Keratinocyte (primary cell): ENCODE measurements at regions not wholly inside any gene's neighbourhood (a gene's known extent, or its start where the extent isn't known, plus 50 kb on each side); places are given as distances from the start of the nearest gene placed in this dataset.

Source experiments
- DNase-seq: peaks from one replicate; pipeline ENCODE4 v3.0.0-alpha.2; 2011; ENCODE audit warnings: low read depth, missing footprints, low spot score
- FAIRE-seq: peaks from 2 replicates; lab custom pipeline; 2011; peaks lifted over from hg19 to GRCh38; lab: Jason Lieb, UNC
- H2AFZ ChIP-seq: 2 replicates; pipeline ENCODE4 v1.6.0; 2012; ENCODE audit warnings: low read length, control low read depth, inconsistent platforms; ENCODE audit not compliant: control insufficient read depth
- H3K27ac ChIP-seq: 2 replicates; pipeline ENCODE4 v1.5.1; 2011; ENCODE audit warnings: low read length; ENCODE audit not compliant: control insufficient read depth, insufficient read depth
- H3K27me3 ChIP-seq: 3 replicates; pipeline ENCODE4 v1.6.0; 2011; ENCODE audit warnings: low read length; ENCODE audit not compliant: control insufficient read depth, insufficient read depth; ENCODE audit errors: extremely low read depth
- H3K36me3 ChIP-seq, 2 experiments: 2 replicates in 1 of 2; 3 replicates in 1 of 2; pipeline ENCODE4 v1.5.1; 2011; ENCODE audit warnings: low read length in 2 of 2, mild to moderate bottlenecking in 1 of 2; ENCODE audit not compliant: control insufficient read depth in 2 of 2, insufficient read depth in 2 of 2; ENCODE audit errors: extremely low read depth in 1 of 2
- H3K4me1 ChIP-seq: 3 replicates; pipeline ENCODE4 v1.5.1; 2011; ENCODE audit warnings: low read length; ENCODE audit not compliant: control insufficient read depth, insufficient read depth; ENCODE audit errors: extremely low read depth
- H3K4me2 ChIP-seq: 3 replicates; pipeline ENCODE4 v1.6.0; 2011; ENCODE audit warnings: low read depth, low read length; ENCODE audit not compliant: control insufficient read depth, insufficient read depth; ENCODE audit errors: extremely low read depth
- H3K4me3 ChIP-seq, 3 experiments: fragments of 200-600 bp in 1 of 3; sonication (generic) in 1 of 3; 2 replicates in 2 of 3; 3 replicates in 1 of 3; pipeline ENCODE4 v1.5.1; 2011 to 2016; ENCODE audit warnings: low read length in 3 of 3, mild to moderate bottlenecking in 3 of 3, control low read depth in 2 of 3, inconsistent platforms in 1 of 3, low read depth in 1 of 3, mixed read lengths in 1 of 3, mixed run types in 1 of 3, moderate library complexity in 1 of 3; ENCODE audit not compliant: control insufficient read depth in 2 of 3, insufficient read depth in 2 of 3; ENCODE audit errors: extremely low read depth in 1 of 3
- H3K79me2 ChIP-seq: 2 replicates; pipeline ENCODE4 v1.6.0; 2012; ENCODE audit warnings: low read length; ENCODE audit not compliant: control insufficient read depth, insufficient read depth
- H3K9ac ChIP-seq: 3 replicates; pipeline ENCODE4 v1.6.0; 2011; ENCODE audit warnings: low read length; ENCODE audit not compliant: control insufficient read depth, insufficient read depth; ENCODE audit errors: extremely low read depth
- H3K9me1 ChIP-seq: 3 replicates; pipeline ENCODE4 v1.6.0; 2011; ENCODE audit warnings: low read length; ENCODE audit not compliant: control insufficient read depth, insufficient read depth; ENCODE audit errors: extremely low read depth
- H3K9me3 ChIP-seq: 2 replicates; pipeline ENCODE4 v1.5.1; 2012; ENCODE audit warnings: low read depth, low read length; ENCODE audit not compliant: control insufficient read depth
- H4K20me1 ChIP-seq: 3 replicates; pipeline ENCODE4 v1.6.0; 2011; ENCODE audit warnings: low read length; ENCODE audit not compliant: control insufficient read depth, insufficient read depth; ENCODE audit errors: extremely low read depth
- EZH2 ChIP-seq: IDR thresholded peaks from one replicate; pipeline ENCODE4 v1.6.1; 2012; ENCODE audit warnings: inconsistent platforms, mild to moderate bottlenecking, low read length, moderate library complexity
- dilution Hi-C: fragments of 300-500 bp; cut with MboI; formaldehyde crosslinking; loops from one replicate; pipeline ENCODE4 v1.7.0; 2020; ENCODE audit warnings: low sequenced_read_pairs; ENCODE audit not compliant: extremely low pct_ligation_motif_present
- TF ChIP-seq, protein P1 (sequence below), 3 experiments: IDR thresholded peaks in 1 of 3; conservative IDR thresholded peaks in 1 of 3; optimal IDR thresholded peaks in 1 of 3; 2 replicates in 2 of 3; 3 replicates in 1 of 3; pipeline versions ENCODE3 to v1.5.1; 2011; ENCODE audit warnings: low read length in 3 of 3, mild to moderate bottlenecking in 3 of 3, moderate library complexity in 2 of 3, control low read depth in 1 of 3, inconsistent platforms in 1 of 3; ENCODE audit not compliant: insufficient read depth in 2 of 3; ENCODE audit errors: extremely low read depth in 1 of 3

DNA sequence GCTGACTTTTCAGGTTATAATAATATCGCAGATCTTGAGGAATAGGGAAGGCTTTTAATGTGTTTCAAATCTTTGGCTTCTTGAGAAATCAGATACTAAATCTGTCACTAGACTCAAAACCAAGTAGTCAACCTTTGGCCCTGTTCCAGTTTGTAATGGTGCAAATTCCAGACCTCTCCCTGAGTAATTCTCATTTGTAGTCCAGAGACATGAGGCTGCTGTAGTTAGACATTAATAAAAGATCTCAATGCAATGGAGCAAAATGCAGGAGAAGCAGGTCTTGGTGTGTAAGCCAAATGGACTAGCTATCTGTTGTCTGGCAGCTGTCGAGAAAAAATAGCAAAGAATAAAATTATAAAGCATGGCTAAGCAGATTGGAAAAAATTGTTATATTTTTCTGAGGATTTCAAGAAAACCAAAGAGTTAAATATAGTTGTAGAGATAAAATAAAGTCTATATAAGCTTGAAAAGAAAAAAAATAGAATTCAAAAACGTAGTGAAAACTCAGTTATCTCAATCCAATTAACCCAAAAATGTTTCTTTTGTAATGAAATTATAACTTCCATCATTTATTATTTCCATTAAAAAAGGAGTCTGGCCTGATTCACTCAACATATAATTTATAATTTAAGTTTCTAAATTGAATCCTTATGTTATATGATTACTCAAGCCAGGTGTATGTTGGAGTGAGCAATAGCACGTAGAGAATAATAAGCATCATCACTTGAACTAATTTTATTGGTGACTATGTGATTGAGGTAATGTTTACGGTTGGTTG lies 161.5 kb upstream of the ADGRB3 start:
- Histone ChIP-seq H3K9me1 (no peaks in the 10 kb centered on the region), H3K9ac (no peak overlapping the region), H3K36me3 (no peaks in the 10 kb centered on the region), H2AFZ (no peak overlapping the region), H3K27ac (no peak overlapping the region), H3K4me3 (no peak overlapping the region), H4K20me1 (no peaks in the 10 kb centered on the region), H3K27me3 (no peaks in the 10 kb centered on the region), H3K9me3 (no peaks in the 10 kb centered on the region), H3K4me1 (no peaks in the 10 kb centered on the region), H3K79me2 (no peaks in the 10 kb centered on the region), H3K4me2 (no peak overlapping the region)
- dilution Hi-C loops, result no loop called here
- TF ChIP-seq EZH2, result no peak
- TF ChIP-seq, protein P1, sequence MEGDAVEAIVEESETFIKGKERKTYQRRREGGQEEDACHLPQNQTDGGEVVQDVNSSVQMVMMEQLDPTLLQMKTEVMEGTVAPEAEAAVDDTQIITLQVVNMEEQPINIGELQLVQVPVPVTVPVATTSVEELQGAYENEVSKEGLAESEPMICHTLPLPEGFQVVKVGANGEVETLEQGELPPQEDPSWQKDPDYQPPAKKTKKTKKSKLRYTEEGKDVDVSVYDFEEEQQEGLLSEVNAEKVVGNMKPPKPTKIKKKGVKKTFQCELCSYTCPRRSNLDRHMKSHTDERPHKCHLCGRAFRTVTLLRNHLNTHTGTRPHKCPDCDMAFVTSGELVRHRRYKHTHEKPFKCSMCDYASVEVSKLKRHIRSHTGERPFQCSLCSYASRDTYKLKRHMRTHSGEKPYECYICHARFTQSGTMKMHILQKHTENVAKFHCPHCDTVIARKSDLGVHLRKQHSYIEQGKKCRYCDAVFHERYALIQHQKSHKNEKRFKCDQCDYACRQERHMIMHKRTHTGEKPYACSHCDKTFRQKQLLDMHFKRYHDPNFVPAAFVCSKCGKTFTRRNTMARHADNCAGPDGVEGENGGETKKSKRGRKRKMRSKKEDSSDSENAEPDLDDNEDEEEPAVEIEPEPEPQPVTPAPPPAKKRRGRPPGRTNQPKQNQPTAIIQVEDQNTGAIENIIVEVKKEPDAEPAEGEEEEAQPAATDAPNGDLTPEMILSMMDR (optimal IDR thresholded peaks at IDR 0.05 in 1 of 3, IDR thresholded peaks at IDR 0.05 in 1 of 3, conservative IDR thresholded peaks at IDR 0.05 in 1 of 3; ENCODE audit: extremely low read depth in 1 of 3, insufficient read depth in 2 of 3, low read length in 3 of 3), result no peak
- FAIRE-seq (no peak), DNase-seq (no peak)

DNA sequence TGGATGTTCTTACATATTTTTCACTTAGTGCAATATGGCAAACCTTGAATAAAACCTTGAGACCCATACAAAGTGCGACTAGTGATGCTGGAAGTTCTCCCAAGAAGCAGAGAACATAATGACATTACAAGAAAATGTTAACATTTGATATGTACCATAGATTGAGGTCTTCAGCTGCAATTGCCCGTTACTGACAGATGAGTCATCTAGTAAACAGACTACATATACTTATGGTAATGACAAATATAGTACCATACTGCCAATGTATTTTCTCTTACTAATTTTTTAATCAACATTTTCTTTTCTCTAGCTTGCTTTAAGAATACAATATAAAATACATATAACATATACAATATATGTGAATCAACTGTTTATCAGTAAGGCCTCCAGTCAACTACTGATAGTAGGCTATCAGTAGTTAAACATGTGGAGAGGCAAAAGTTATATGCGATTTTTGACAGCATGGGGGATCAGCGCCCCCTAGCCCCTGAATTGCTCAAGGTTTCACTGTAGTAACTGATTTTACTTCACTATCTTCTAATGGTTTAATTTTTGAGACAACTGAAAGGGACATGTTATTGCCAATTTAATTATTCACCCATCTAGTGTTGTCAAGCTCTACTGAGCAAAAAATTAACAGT lies 166.7 kb upstream of the ADGRB3 start:
- DNase-seq (no peak), FAIRE-seq (no peak)
- Histone ChIP-seq H3K27ac (no peak overlapping the region), H3K9me3 (no peaks in the 10 kb centered on the region), H3K9ac (no peak overlapping the region), H3K4me2 (no peak overlapping the region), H3K9me1 (no peaks in the 10 kb centered on the region), H3K36me3 (no peaks in the 10 kb centered on the region), H3K79me2 (no peaks in the 10 kb centered on the region), H3K27me3 (no peaks in the 10 kb centered on the region), H2AFZ (no peak overlapping the region), H3K4me1 (no peaks in the 10 kb centered on the region), H3K4me3 (no peak overlapping the region), H4K20me1 (no peaks in the 10 kb centered on the region)
- dilution Hi-C loops, result no loop called here
- TF ChIP-seq, protein P1 (optimal IDR thresholded peaks at IDR 0.05 in 1 of 3, IDR thresholded peaks at IDR 0.05 in 1 of 3, conservative IDR thresholded peaks at IDR 0.05 in 1 of 3; ENCODE audit: extremely low read depth in 1 of 3, insufficient read depth in 2 of 3, low read length in 3 of 3), result no peak
- no peak for TF ChIP-seq EZH2
